ENCODE measurements at regions not wholly inside any gene's neighbourhood (a gene's known extent, or its start where the extent isn't known, plus 50 kb on each side); places are given as distances from the start of the nearest gene placed in this dataset.

DNA sequence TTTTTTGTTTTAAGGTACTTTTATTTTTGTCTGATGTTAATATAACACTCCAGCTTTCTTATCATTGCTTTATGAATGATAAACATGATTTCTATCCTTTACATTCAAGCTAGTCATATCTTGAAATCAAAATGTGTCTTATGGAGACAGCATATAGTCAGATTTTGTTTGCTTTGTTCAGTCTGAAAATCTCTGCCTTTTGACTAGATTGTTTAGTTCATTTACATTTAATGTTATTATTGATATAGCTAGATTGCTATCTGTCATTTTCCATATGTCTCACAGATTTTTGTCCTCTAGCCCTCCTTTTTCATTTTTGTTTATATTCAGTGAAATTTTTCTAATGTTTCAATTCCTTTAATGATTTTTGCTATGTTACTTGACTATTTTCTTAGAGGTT is 332.8 kb downstream of the SMOC2 start:
- no peak for DNase-seq (ENCODE audit: low read depth)

- DNase-seq (ENCODE audit: low read depth) = no peak
Observed at GRCh38 chr6:168765752-168766151, 324.8 kb downstream of the SMOC2 start.

DNA sequence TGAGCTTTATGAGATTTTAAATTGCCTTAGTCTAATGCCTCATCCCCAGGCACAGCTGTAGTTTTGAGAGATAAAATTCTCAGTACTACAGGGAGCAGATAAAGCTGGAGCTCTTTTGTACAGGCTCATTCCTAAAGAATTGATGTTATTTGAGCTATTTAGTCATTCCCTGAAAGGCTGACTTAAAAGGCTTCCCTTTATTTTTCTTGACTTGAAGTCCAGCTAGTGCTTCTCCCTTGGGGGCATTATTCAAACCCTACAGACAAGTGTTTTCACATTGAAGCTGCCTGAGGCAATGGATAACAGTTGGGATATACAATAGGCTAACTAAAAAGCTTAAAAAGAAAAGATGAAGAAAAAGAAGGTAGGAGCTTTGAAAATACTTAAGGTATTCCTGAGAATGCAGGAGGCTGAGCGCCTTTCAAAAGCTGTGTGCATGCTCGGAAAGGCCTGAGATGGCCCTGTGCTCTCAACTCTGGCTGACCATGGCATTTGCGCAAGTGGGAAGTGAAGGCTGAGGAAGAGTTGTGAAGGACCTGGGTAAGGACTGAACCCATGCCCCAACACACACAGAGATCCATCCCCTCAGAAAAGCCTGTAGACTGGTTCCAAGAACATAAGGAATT is 315.1 kb downstream of the SMOC2 start:
- DNase-seq (ENCODE audit: low read depth) = no peak

- DNase-seq (ENCODE audit: low read depth) = no peak
Observed at GRCh38 chr6:168746643-168747042, 305.7 kb downstream of the SMOC2 start.

DNA sequence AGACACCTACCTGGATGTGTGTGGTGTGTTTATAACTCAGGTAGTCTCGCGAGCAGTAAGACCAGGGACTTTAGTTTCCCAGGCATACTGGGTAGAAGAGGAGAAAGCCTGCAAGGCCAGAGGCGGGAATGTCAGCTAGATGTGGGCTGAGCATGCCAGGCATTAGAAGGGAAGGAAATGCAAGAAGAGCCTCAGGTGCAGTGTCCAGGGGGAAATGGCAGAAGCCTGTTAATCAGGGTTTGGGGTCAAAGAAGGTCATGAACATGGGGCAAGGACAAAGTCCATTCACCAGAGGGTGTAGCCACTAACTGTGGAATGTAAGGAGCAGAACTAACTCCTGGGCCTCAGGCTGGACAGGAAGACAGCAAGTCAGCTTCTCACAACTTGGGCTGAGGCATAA is 305.0 kb downstream of the SMOC2 start:
- DNase-seq (ENCODE audit: low read depth) = no peak

DNA sequence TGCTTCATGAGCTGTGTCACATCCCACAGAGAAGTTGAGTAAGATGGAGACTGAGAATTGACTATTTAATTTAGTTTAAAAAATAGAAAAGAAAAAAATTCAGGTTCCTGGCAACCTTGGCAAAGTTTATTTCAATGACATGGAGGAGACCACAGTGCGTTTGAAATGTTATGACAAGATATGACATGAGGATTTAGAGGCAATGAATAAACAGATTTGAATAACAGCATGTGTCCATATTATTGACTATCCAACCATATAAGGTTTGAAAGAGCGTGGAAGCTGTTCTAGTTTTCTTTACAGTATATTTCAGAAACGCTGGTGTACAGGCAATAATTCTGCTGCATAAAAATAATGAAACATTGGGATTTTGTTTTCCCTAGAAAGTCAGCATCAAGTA is 303.9 kb downstream of the SMOC2 start:
- no peak for DNase-seq (ENCODE audit: low read depth)

DNA sequence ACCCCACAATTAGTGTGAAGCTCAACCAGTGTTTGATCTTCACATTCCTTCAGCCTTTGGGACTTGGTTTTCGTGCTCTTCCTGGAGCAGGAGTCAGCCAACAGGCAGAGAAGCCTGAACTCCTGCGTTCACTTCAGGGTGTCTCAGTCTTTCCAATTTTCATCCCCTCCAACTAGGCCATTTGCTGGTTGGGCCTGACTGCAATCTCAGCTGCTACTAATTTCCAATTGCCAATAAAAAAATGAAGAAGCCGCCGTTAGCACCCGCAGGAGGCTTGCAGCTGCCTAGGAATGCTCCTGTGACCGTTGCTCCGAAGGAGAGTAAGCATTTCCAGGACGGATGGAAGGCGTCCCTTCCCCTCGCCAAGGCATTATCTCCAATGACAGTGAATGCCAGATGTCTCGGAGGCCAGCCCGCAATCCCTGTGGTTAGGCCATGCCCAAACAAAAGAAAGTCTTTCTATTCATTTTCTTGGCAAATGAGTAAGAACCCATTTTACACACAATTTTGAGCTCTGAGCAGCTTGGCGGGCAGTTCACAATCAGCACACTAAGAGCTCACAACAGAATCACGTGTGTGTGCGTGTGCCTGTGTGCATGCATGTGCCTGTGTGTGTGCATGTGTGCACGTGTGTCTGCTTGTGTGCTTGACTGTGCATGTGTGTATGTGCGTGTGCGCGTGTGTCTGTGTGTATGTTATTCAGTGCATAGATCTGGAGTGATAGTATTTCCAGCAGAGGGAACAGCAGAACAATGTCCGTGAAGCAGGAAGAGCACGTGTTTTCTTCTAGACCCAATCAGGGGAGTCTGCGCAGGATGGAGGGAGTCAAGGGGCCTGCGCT is 301.2 kb downstream of the SMOC2 start:
- DNase-seq (ENCODE audit: low read depth) = no peak

DNA sequence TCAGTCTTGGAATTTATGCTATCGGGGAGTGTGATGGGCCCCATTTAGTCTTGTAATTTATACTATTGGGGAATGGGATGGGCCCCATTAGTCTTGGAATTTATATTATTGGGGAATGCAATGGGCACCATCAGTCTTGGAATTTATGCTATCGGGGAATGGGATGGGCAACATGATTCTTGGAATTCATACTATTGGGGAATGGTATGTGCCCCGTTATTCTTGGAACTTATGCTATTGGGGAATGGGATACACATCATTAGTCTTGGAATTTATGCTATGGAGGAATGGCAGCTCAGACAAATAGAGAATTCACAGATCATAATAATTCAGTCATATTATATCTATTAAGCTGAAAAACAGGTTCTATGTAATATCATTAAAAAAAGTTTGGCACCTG is 300.3 kb downstream of the SMOC2 start:
- no peak for DNase-seq (ENCODE audit: low read depth)

GRCh38 chr6:168739381-168739780 is 298.4 kb downstream of the SMOC2 start:
- DNase-seq (ENCODE audit: low read depth) = no peak

DNA sequence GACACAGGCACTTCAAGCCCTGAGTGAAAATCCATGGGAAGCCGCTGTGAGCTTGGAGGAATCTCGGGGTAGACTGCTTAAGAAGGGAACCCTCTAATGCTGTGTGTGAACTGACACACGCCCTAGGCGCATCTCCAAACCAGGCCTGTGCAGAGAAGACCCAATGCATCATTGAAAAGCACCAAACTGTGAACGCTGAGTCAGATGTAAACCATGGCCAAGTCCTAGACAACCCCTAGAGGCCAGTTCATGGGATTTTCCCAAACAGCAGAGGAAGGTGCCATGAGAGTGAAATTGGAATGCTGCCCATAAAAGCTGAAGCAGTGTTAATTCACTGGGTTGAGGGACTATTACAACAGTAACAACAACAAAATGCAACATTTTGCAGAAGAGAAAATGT is 296.5 kb downstream of the SMOC2 start:
- DNase-seq (ENCODE audit: low read depth) = no peak

DNA sequence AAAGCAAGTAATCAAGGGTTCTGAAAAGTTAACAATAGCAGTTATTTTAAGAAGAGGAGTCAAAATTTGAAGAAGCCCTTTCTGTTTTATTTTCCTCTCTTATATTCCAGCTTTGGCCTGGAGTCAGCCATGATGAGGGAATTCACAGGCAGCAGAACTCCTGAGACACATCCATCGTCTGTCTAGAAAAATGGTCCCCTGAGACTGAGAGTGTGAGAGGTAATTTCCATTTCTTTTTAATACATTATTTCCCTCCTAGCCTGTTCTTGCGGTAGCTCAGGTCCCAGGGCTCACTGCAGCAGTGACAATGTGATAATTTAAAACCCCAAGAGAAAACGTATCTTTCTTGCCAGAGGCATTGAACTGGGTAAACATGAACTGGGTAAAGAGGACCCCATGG is 296.0 kb downstream of the SMOC2 start:
- no peak for DNase-seq (ENCODE audit: low read depth)

DNA sequence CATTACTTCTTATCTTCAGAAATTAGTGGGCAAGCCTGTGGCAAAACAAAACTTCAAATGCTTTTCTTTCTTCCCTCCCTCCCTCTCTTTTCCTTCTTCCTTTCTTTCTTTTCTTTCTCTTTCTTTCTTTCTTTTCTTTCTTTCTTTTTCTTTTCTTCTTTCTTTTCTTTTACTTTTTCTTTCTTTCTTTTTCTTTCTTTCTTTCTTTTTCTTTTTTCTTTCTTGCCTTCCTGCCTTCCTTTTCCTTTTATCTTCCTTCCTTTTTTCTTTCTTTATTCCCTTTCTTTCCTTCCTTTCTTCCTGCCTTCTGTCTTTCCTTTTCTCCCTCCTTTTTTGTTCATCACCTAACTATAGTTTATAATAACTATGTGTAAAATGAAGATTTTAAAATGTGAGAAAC is 295.1 kb downstream of the SMOC2 start:
- no peak for DNase-seq (ENCODE audit: low read depth)

DNA sequence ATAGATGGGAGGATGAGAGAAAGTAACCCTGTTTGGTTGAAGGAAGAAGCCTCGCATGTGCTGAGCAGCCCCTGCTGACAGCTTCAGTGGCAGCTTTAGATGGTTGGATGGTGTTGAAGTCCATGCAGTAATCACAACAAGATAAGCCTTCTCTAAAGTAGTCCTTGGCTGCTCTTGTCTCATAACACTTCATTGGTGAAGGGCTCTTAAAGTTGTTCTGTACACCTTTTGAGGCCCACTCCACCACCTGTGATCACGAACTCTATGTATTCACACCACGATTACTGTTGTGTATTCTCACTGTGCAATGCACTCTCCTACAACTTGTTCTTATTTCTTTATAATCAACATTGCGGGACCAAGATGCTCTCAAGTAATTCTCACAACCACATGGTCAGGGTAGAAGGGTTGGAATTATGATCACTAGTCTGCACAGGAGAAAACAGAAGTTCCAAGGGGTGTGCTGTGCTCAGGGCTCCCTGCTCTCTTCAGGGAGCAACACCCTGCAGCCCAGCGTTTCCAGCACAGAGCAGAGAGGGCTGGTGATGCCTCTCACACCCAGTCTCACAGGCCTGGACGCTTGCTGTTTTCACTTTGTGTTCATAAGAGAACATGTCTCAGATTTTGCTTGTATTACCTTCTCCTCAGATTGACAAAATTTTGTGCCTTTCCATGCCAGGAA is 294.4 kb downstream of the SMOC2 start:
- DNase-seq (ENCODE audit: low read depth) = no peak

- no peak for DNase-seq (ENCODE audit: low read depth)
Observed at GRCh38 chr6:168734523-168734922, 293.5 kb downstream of the SMOC2 start.

DNA sequence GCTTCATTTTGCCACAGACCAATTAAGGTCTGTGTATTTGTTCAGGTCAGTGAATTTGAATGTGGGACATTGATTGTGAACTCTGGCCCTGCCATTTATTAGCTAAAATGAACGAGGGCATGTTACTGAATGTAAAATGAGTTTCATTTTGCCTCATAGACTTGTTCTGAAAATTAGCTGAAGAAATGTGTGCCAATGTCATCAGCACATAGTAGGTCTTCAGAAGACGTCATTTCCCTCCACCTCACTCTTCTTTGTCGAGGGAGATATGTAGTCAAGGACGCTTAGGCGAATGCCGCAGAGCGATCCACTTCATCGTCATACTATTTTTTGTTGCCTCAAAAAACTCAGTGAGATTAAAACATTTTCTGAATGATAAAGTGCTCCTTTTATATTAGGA is 291.7 kb downstream of the SMOC2 start:
- DNase-seq (ENCODE audit: low read depth) = no peak

GRCh38 chr6:168730931-168731716 is 290.1 kb downstream of the SMOC2 start:
- DNase-seq (ENCODE audit: low read depth) = no peak

DNA sequence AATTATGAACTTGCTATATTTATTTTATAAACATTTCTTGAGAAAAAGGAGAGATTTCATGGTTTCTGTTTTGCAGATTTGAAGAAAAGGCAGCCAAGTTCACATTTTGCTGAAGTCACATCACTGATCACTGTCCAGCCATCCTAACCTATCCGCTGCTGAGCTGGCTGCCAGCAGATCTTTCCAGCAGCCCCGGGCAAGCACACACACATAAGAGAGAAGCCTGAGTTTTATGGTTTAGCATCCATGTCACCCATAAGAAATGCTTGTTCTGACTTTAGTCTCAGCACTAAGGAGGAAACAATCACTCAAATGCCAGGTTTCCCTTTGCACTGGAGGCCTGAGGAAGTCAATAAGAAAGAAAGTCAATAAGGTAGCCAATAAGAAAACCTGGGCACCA is 287.1 kb downstream of the SMOC2 start:
- DNase-seq (ENCODE audit: low read depth) = no peak

- no peak for DNase-seq (ENCODE audit: low read depth)
Observed at GRCh38 chr6:168726312-168726856, 285.4 kb downstream of the SMOC2 start.

- DNase-seq (ENCODE audit: low read depth) = no peak
Observed at GRCh38 chr6:168725802-168726201, 284.8 kb downstream of the SMOC2 start.

GRCh38 chr6:168724669-168725570 is 283.9 kb downstream of the SMOC2 start:
- no peak for DNase-seq (ENCODE audit: low read depth)

GRCh38 chr6:168724033-168724432 is 283.0 kb downstream of the SMOC2 start:
- DNase-seq (ENCODE audit: low read depth) = no peak

All from activated T-helper 9 cell treated with anti-CD3 and anti-CD28 coated beads, Interleukin-2, amount 50 U/mL, for 16 hours (primary cell).